ENCODE measurements at regions not wholly inside any gene's neighbourhood (a gene's known extent, or its start where the extent isn't known, plus 50 kb on each side); places are given as distances from the start of the nearest gene placed in this dataset.
"Not testable (repeated sequence)": the region's sequence is repeated elsewhere in the genome, so short reads cannot be mapped to it uniquely, and the experiment has no call there.

- DNase-seq (ENCODE audit: low spot score) = no peak
Measured at GRCh38 chr10:94088926-94089381, 95.2 kb downstream of the PLCE1 start.

GRCh38 chr10:94091649-94092048, 97.9 kb downstream of the PLCE1 start:
- DNase-seq (ENCODE audit: low spot score) = no peak

- no peak for DNase-seq (ENCODE audit: low spot score)
Measured at GRCh38 chr10:94092848-94093247, 99.1 kb downstream of the PLCE1 start.

GRCh38 chr10:94093286-94093905, 99.7 kb downstream of the PLCE1 start:
- DNase-seq (ENCODE audit: low spot score) = no peak

- DNase-seq (ENCODE audit: low spot score) = no peak
Measured at GRCh38 chr10:94094540-94094939, 100.8 kb downstream of the PLCE1 start.

GRCh38 chr10:94097656-94098055, 103.9 kb downstream of the PLCE1 start:
- DNase-seq (ENCODE audit: low spot score) = peak; percentile 22

- no peak for DNase-seq (ENCODE audit: low spot score)
Measured at GRCh38 chr10:94098896-94099295, 105.2 kb downstream of the PLCE1 start.

GRCh38 chr10:94101894-94102293, 108.2 kb downstream of the PLCE1 start:
- DNase-seq (ENCODE audit: low spot score) = no peak

- DNase-seq (ENCODE audit: low spot score) = no peak
Measured at GRCh38 chr10:94102436-94102835, 108.7 kb downstream of the PLCE1 start.

- DNase-seq (ENCODE audit: low spot score) = no peak
Measured at GRCh38 chr10:94103192-94103591, 109.5 kb downstream of the PLCE1 start.

GRCh38 chr10:94103801-94104221, 110.1 kb downstream of the PLCE1 start:
- no peak for DNase-seq (ENCODE audit: low spot score)

GRCh38 chr10:94104316-94105000, 110.7 kb downstream of the PLCE1 start:
- DNase-seq (ENCODE audit: low spot score) = peak; percentile 20

- DNase-seq (ENCODE audit: low spot score) = no peak
Measured at GRCh38 chr10:94105226-94105625, 111.5 kb downstream of the PLCE1 start.

- DNase-seq (ENCODE audit: low spot score) = no peak
Measured at GRCh38 chr10:94107191-94107590, 113.5 kb downstream of the PLCE1 start.

- no peak for DNase-seq (ENCODE audit: low spot score)
Measured at GRCh38 chr10:94108200-94108599, 114.5 kb downstream of the PLCE1 start.

- DNase-seq (ENCODE audit: low spot score) = no peak
Measured at GRCh38 chr10:94111367-94111766, 117.6 kb downstream of the PLCE1 start.

GRCh38 chr10:94112321-94112720, 118.6 kb downstream of the PLCE1 start:
- DNase-seq (ENCODE audit: low spot score) = no peak

GRCh38 chr10:94115725-94116124, 122.0 kb downstream of the PLCE1 start:
- no peak for DNase-seq (ENCODE audit: low spot score)

GRCh38 chr10:94116848-94117247, 123.1 kb downstream of the PLCE1 start:
- no peak for DNase-seq (ENCODE audit: low spot score)

GRCh38 chr10:94122211-94122610, 128.5 kb downstream of the PLCE1 start:
- DNase-seq (ENCODE audit: low spot score) = no peak

- no peak for DNase-seq (ENCODE audit: low spot score)
Measured at GRCh38 chr10:94123258-94123995, 129.7 kb downstream of the PLCE1 start.

- not testable (repeated sequence) for DNase-seq (ENCODE audit: low spot score)
Measured at GRCh38 chr10:94124147-94124546, 130.4 kb downstream of the PLCE1 start.

- not testable (repeated sequence) for DNase-seq (ENCODE audit: low spot score)
Measured at GRCh38 chr10:94125268-94125667, 131.5 kb downstream of the PLCE1 start.

All from kidney capillary endothelial cell (primary cell).